ENCODE measurements at regions not wholly inside any gene's neighbourhood (a gene's known extent, or its start where the extent isn't known, plus 50 kb on each side); places are given as distances from the start of the nearest gene placed in this dataset.

GRCh38 chr3:44099566-44100297, 142.0 kb upstream of the TOPAZ1 start:
- H2AFZ ChIP-seq (ENCODE audit: low read depth, low read length): no peak overlapping the region
- H3K9me3 ChIP-seq (ENCODE audit: low read length): no peaks in the 10 kb centered on the region
- H3K27me3 ChIP-seq (ENCODE audit: insufficient read depth, low read depth, low read length): no peaks in the 10 kb centered on the region
- H3K27ac ChIP-seq (ENCODE audit: low read length): peak overlapping the region; percentile 53
- peak overlapping the region; percentile 50 for H3K4me3 ChIP-seq (ENCODE audit: low read length)
- H3K79me2 ChIP-seq (replicated peaks; ENCODE audit: insufficient read depth, low read length): no peaks in the 10 kb centered on the region
- H3F3A ChIP-seq (ENCODE audit: insufficient read depth, low read length, poor library complexity, severe bottlenecking): peaks cover 14% of the 10 kb centered on the region
- H3K36me3 ChIP-seq (ENCODE audit: insufficient read depth, low read length): no peaks in the 10 kb centered on the region
- peak overlapping the region; percentile 66 for H3K4me2 ChIP-seq (ENCODE audit: low read length)
- H4K20me1 ChIP-seq (ENCODE audit: insufficient read depth): no peaks in the 10 kb centered on the region
- peak overlapping the region; percentile 42 for H3K9ac ChIP-seq (ENCODE audit: low read length)
- TF ChIP-seq REST (IDR thresholded peaks at IDR 0.05; ENCODE audit: borderline replicate concordance): no peak
- H3K9me2 ChIP-seq (ENCODE audit: insufficient read depth, low read length): no peaks in the 10 kb centered on the region

GRCh38 chr3:44100298-44100695, 141.4 kb upstream of the TOPAZ1 start:
- no peak for TF ChIP-seq SMC3 (conservative IDR thresholded peaks at IDR 0.05; ENCODE audit: poor library complexity)
- TF ChIP-seq MXI1 (conservative IDR thresholded peaks at IDR 0.05; ENCODE audit: poor library complexity, severe bottlenecking): no peak
- no peak for TF ChIP-seq RAD21 (conservative IDR thresholded peaks at IDR 0.05)
- no peak for TF ChIP-seq EP300 (conservative IDR thresholded peaks at IDR 0.05; ENCODE audit: poor library complexity, severe bottlenecking)
- no peak for TF ChIP-seq CTCF (IDR thresholded peaks at IDR 0.05; ENCODE audit: poor library complexity, severe bottlenecking)
- TF ChIP-seq REST (IDR thresholded peaks at IDR 0.05; ENCODE audit: borderline replicate concordance): no peak
- TF ChIP-seq POLR2AphosphoS5 (IDR thresholded peaks at IDR 0.05): no peak
- TF ChIP-seq TAF1 (IDR thresholded peaks at IDR 0.05; ENCODE audit: low read depth): no peak
- TF ChIP-seq EZH2 (IDR thresholded peaks at IDR 0.05; ENCODE audit: borderline replicate concordance, insufficient read depth, low read length, poor library complexity, severe bottlenecking): no peak
- no peaks in the 10 kb centered on the region for H4K20me1 ChIP-seq (ENCODE audit: insufficient read depth)
- peaks cover 14% of the 10 kb centered on the region for H3F3A ChIP-seq (ENCODE audit: insufficient read depth, low read length, poor library complexity, severe bottlenecking)
- no peaks in the 10 kb centered on the region for H3K9me2 ChIP-seq (ENCODE audit: insufficient read depth, low read length)
- H3K4me3 ChIP-seq (ENCODE audit: low read length): peak overlapping the region; percentile 50
- H3K9me3 ChIP-seq (ENCODE audit: low read length): no peaks in the 10 kb centered on the region
- H3K27ac ChIP-seq (ENCODE audit: low read length): peak overlapping the region; percentile 53
- H3K36me3 ChIP-seq (ENCODE audit: insufficient read depth, low read length): no peaks in the 10 kb centered on the region
- H3K27me3 ChIP-seq (ENCODE audit: insufficient read depth, low read depth, low read length): no peaks in the 10 kb centered on the region
- no peak overlapping the region for H3K9ac ChIP-seq (ENCODE audit: low read length)
- H3K4me2 ChIP-seq (ENCODE audit: low read length): peak overlapping the region; percentile 66
- no peak overlapping the region for H2AFZ ChIP-seq (ENCODE audit: low read depth, low read length)
- H3K79me2 ChIP-seq (replicated peaks; ENCODE audit: insufficient read depth, low read length): no peaks in the 10 kb centered on the region

All from neural cell (in vitro differentiated cells).